GM21528 (cell line): ENCODE measurements at regions not wholly inside any gene's neighbourhood (a gene's known extent, or its start where the extent isn't known, plus 50 kb on each side); places are given as distances from the start of the nearest gene placed in this dataset.
"Not testable (repeated sequence)": the region's sequence is repeated elsewhere in the genome, so short reads cannot be mapped to it uniquely, and the experiment has no call there.

Experiments used
- ATAC-seq: cut with Tn5 transposase; IDR thresholded peaks from one replicate; pipeline ENCODE4 v1.9.1; 2021; ENCODE audit warnings: mild to moderate bottlenecking, moderate library complexity; ENCODE audit not compliant: unreplicated experiment, low FRiP score

- no peak for ATAC-seq
These were observed 237.2 kb downstream of the TOX3 start for GRCh38 chr16:52309446-52310416.

GRCh38 chr16:52308051-52308450 lies 238.9 kb downstream of the TOX3 start:
- no peak for ATAC-seq

- no peak for ATAC-seq
These were observed 245.9 kb downstream of the TOX3 start for GRCh38 chr16:52301026-52301425.

GRCh38 chr16:52298769-52299168 lies 248.2 kb downstream of the TOX3 start:
- no peak for ATAC-seq

GRCh38 chr16:52296706-52297315 lies 250.1 kb downstream of the TOX3 start:
- not testable (repeated sequence) for ATAC-seq

- ATAC-seq = no peak
These were observed 250.9 kb downstream of the TOX3 start for GRCh38 chr16:52296076-52296475.

- no peak for ATAC-seq
These were observed 252.3 kb downstream of the TOX3 start for GRCh38 chr16:52294660-52295059.

GRCh38 chr16:52293204-52293603 lies 253.7 kb downstream of the TOX3 start:
- ATAC-seq = no peak

GRCh38 chr16:52283584-52284375 lies 263.2 kb downstream of the TOX3 start:
- ATAC-seq = no peak

GRCh38 chr16:52283018-52283417 lies 263.9 kb downstream of the TOX3 start:
- ATAC-seq = no peak

GRCh38 chr16:52280086-52280485 lies 266.9 kb downstream of the TOX3 start:
- ATAC-seq = no peak

- no peak for ATAC-seq
These were observed 275.7 kb downstream of the TOX3 start for GRCh38 chr16:52271088-52271750.

- no peak for ATAC-seq
These were observed 281.5 kb downstream of the TOX3 start for GRCh38 chr16:52265446-52265861.

GRCh38 chr16:52257534-52257933 lies 289.4 kb downstream of the TOX3 start:
- no peak for ATAC-seq

GRCh38 chr16:52256310-52257078 lies 290.4 kb downstream of the TOX3 start:
- ATAC-seq = no peak

- ATAC-seq = no peak
These were observed 292.2 kb downstream of the TOX3 start for GRCh38 chr16:52254746-52255145.

- ATAC-seq = no peak
These were observed 294.3 kb downstream of the TOX3 start for GRCh38 chr16:52252680-52253079.

GRCh38 chr16:52251495-52251894 lies 295.4 kb downstream of the TOX3 start:
- no peak for ATAC-seq

- no peak for ATAC-seq
These were observed 299.2 kb downstream of the TOX3 start for GRCh38 chr16:52247737-52248136.

GRCh38 chr16:52238710-52239109 lies 308.2 kb downstream of the TOX3 start:
- no peak for ATAC-seq
